Transverse colon (tissue), 4 donors: ENCODE measurements at regions not wholly inside any gene's neighbourhood (a gene's known extent, or its start where the extent isn't known, plus 50 kb on each side); places are given as distances from the start of the nearest gene placed in this dataset.

Source experiments
- POLR2A ChIP-seq: fragments of 450-650 bp; IDR thresholded peaks from one replicate; pipeline ENCODE4 v1.6.1; 2016; ENCODE audit warnings: antibody characterized with exemption, mild to moderate bottlenecking, moderate library complexity
- POLR2AphosphoS5 ChIP-seq, 3 donors: sonication (generic); formaldehyde crosslinking; IDR thresholded peaks; one replicate each; pipeline ENCODE4 v1.6.1; 2016; ENCODE audit warnings: antibody characterized with exemption in 3 of 3
- TF ChIP-seq, protein P1 (sequence below), 5 experiments: fragments of 200-600 bp in 3 of 5; fragments of 450-650 bp in 2 of 5; sonication (generic) in 3 of 5; IDR thresholded peaks; 1 replicate in 2 of 5; 2 replicates in 3 of 5; pipeline ENCODE4 v1.5.1; 2016 to 2017; ENCODE audit warnings: antibody characterized with exemption in 5 of 5, inconsistent platforms in 3 of 5, mild to moderate bottlenecking in 2 of 5, moderate library complexity in 1 of 5

DNA sequence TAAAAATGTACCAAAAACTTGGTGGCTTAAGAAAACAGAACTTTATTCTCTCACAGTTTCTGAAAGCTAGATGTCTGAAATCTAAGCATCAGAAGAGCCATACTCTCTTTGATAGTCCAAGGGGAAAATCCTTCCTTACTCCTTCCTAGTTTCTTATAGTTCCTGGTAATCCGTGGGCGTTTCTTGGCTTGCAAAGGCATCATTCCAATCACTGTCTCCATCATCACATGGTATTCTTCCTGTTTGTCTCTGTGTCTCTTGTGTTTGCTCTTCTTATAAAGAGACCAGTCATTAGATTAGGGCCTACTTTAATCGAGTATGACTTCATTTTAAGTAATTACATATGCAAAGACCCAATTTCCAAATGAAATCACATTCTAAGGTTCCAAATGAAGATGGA, 118.9 kb upstream of the FSTL5 start:
- TF ChIP-seq, protein P1, sequence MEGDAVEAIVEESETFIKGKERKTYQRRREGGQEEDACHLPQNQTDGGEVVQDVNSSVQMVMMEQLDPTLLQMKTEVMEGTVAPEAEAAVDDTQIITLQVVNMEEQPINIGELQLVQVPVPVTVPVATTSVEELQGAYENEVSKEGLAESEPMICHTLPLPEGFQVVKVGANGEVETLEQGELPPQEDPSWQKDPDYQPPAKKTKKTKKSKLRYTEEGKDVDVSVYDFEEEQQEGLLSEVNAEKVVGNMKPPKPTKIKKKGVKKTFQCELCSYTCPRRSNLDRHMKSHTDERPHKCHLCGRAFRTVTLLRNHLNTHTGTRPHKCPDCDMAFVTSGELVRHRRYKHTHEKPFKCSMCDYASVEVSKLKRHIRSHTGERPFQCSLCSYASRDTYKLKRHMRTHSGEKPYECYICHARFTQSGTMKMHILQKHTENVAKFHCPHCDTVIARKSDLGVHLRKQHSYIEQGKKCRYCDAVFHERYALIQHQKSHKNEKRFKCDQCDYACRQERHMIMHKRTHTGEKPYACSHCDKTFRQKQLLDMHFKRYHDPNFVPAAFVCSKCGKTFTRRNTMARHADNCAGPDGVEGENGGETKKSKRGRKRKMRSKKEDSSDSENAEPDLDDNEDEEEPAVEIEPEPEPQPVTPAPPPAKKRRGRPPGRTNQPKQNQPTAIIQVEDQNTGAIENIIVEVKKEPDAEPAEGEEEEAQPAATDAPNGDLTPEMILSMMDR (IDR thresholded peaks at IDR 0.05) = no peak
- TF ChIP-seq POLR2A (no peak), POLR2AphosphoS5 (IDR thresholded peaks at IDR 0.05) (no peak)
